ENCODE measurements at regions not wholly inside any gene's neighbourhood (a gene's known extent, or its start where the extent isn't known, plus 50 kb on each side); places are given as distances from the start of the nearest gene placed in this dataset.

GRCh38 chr2:143875295-143876233 is 644.4 kb downstream of the ZEB2 start:
- no peak for ATAC-seq
- CTCF ChIA-PET, result no interaction called here
- H3K4me1 Mint-ChIP-seq (ENCODE audit: low read depth), result no peaks in the 10 kb centered on the region
- H3K4me3 Mint-ChIP-seq, result no peak overlapping the region
- no peak overlapping the region for H3K27ac Mint-ChIP-seq
- H3K36me3 Mint-ChIP-seq (ENCODE audit: low read depth), result no peaks in the 10 kb centered on the region
- H3K9me3 Mint-ChIP-seq (ENCODE audit: insufficient read depth), result peaks cover 1% of the 10 kb centered on the region
- POLR2A ChIA-PET, result no interaction called here
- H3K27me3 Mint-ChIP-seq (ENCODE audit: low read depth), result no peaks in the 10 kb centered on the region
- DNase-seq, result no peak

- Mint-ChIP-seq H3K9me3 (ENCODE audit: insufficient read depth) (peaks cover 5% of the 10 kb centered on the region), H3K27ac (no peak overlapping the region), H3K4me1 (ENCODE audit: low read depth) (no peaks in the 10 kb centered on the region), H3K36me3 (ENCODE audit: low read depth) (no peaks in the 10 kb centered on the region), H3K27me3 (ENCODE audit: low read depth) (no peaks in the 10 kb centered on the region), H3K4me3 (no peak overlapping the region)
- ATAC-seq, result no peak
- ChIA-PET CTCF (no interaction called here), POLR2A (no interaction called here)
- DNase-seq, result no peak
These were observed 646.0 kb downstream of the ZEB2 start for GRCh38 chr2:143873886-143874285.

DNA sequence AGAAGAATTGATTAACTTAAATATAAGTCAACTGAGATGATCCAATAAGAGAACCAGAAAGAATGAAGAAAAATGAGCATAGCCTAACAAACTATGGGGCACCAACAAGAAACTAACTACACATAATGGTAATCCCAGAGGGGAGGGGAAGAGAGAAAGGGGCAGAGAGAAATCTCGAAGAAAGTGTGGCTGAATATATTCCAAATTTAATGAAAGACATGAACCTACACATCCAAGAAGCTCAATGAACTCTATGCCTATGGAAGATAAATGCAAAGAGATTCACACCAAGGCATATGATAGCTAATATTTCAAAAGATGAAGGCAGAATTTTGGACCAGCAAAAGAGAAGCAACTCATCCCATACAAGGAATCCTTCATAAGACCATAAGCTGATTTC is 649.2 kb downstream of the ZEB2 start:
- H3K4me1 Mint-ChIP-seq (ENCODE audit: low read depth), result no peaks in the 10 kb centered on the region
- ChIA-PET CTCF (no interaction called here), POLR2A (no interaction called here)
- no peak overlapping the region for H3K4me3 Mint-ChIP-seq
- H3K27ac Mint-ChIP-seq, result no peak overlapping the region
- DNase-seq (no peak), ATAC-seq (no peak)
- H3K9me3 Mint-ChIP-seq (ENCODE audit: insufficient read depth), result peaks cover 5% of the 10 kb centered on the region
- no peaks in the 10 kb centered on the region for H3K36me3 Mint-ChIP-seq (ENCODE audit: low read depth)
- H3K27me3 Mint-ChIP-seq (ENCODE audit: low read depth), result no peaks in the 10 kb centered on the region

DNA sequence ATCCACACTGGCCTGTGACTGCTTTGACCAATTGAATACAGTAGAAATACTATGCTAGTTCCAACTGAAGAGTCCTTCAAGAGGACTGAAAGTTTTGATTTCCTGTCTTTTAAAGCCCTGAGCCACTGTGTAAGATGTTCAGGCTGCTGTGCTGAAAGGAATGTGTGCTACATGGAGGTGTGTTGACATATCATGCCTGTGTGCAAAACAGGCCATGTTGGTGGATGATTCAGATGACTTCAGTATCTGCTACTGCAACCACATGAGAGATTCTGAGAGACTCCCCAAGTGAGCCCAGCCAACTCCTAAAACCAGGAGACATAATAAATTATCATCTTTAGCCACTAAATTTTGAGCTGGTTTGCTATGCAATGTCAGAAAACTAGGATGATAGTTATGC is 662.9 kb downstream of the ZEB2 start:
- POLR2A ChIA-PET, result no interaction called here
- no peaks in the 10 kb centered on the region for H3K4me1 Mint-ChIP-seq (ENCODE audit: low read depth)
- H3K4me3 Mint-ChIP-seq, result no peak overlapping the region
- CTCF ChIA-PET, result no interaction called here
- no peaks in the 10 kb centered on the region for H3K36me3 Mint-ChIP-seq (ENCODE audit: low read depth)
- DNase-seq (no peak), ATAC-seq (no peak)
- no peak overlapping the region for H3K27ac Mint-ChIP-seq
- H3K9me3 Mint-ChIP-seq (ENCODE audit: insufficient read depth), result peaks cover 4% of the 10 kb centered on the region
- H3K27me3 Mint-ChIP-seq (ENCODE audit: low read depth), result peaks cover 9% of the 10 kb centered on the region

DNA sequence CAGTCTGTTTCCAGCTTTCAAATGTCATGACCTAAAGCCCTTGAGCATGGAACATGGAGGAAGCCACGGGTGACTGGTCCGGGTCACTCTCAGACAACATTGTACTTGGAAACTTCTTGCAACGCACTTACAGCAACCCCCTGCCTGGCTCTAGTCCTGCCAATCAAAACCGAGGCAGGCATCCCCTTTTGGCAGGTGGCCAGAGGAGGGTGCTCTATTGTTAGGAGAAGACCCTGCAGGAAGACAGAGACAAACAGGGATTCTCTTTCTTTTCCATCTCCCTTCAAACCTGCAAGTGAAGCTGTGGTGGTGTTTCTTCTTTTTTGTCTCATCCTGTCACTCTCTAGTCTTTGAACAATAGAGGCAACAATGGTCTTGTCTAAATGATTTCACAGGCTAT is 667.2 kb downstream of the ZEB2 start:
- ChIA-PET POLR2A (interaction anchor here (0.6 kb wide), 1 partner anchor 1209 kb away, joined by 3 read pairs; no protein-coding TSS in a partner anchor), CTCF (no interaction called here)
- no peak overlapping the region for H3K27ac Mint-ChIP-seq
- ATAC-seq (no peak), DNase-seq (no peak)
- peaks cover 16% of the 10 kb centered on the region for H3K27me3 Mint-ChIP-seq (ENCODE audit: low read depth)
- no peak overlapping the region for H3K4me3 Mint-ChIP-seq
- no peaks in the 10 kb centered on the region for H3K4me1 Mint-ChIP-seq (ENCODE audit: low read depth)
- no peaks in the 10 kb centered on the region for H3K36me3 Mint-ChIP-seq (ENCODE audit: low read depth)
- no peaks in the 10 kb centered on the region for H3K9me3 Mint-ChIP-seq (ENCODE audit: insufficient read depth)

- DNase-seq (no peak), ATAC-seq (no peak)
- Mint-ChIP-seq H3K4me1 (ENCODE audit: low read depth) (no peaks in the 10 kb centered on the region), H3K9me3 (ENCODE audit: insufficient read depth) (no peaks in the 10 kb centered on the region), H3K27me3 (ENCODE audit: low read depth) (peaks cover 20% of the 10 kb centered on the region), H3K4me3 (no peak overlapping the region), H3K27ac (no peak overlapping the region), H3K36me3 (ENCODE audit: low read depth) (no peaks in the 10 kb centered on the region)
- POLR2A ChIA-PET, result no interaction called here
- CTCF ChIA-PET, result no interaction called here
These were observed 669.8 kb downstream of the ZEB2 start for GRCh38 chr2:143850084-143850483.

- POLR2A ChIA-PET, result no interaction called here
- no peak overlapping the region for H3K27ac Mint-ChIP-seq
- DNase-seq, result no peak
- CTCF ChIA-PET, result no interaction called here
- no peaks in the 10 kb centered on the region for H3K9me3 Mint-ChIP-seq (ENCODE audit: insufficient read depth)
- no peak for ATAC-seq
- H3K36me3 Mint-ChIP-seq (ENCODE audit: low read depth), result no peaks in the 10 kb centered on the region
- H3K27me3 Mint-ChIP-seq (ENCODE audit: low read depth), result peaks cover 16% of the 10 kb centered on the region
- no peaks in the 10 kb centered on the region for H3K4me1 Mint-ChIP-seq (ENCODE audit: low read depth)
- no peak overlapping the region for H3K4me3 Mint-ChIP-seq
These were observed 672.7 kb downstream of the ZEB2 start for GRCh38 chr2:143847257-143847656.

DNA sequence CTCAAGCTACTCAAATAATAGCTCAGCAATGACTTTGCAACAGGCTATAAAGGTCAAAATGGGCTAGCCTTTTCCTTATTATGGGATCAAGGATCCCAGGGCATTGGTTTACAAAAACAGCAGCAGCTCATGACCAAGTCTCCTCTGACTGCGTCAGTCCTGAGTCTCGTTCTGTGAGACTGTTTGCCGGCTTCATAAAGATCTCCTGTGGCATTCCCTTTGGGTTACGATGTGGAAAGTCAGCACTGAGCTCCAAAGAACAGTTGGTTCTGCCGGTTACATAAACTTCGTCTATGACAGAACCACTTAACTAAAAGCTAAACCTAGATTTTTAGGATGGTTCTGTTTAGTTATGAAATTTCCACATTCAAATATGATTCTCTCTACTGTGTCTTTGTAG is 674.9 kb downstream of the ZEB2 start:
- ChIA-PET CTCF (interaction anchor here (1.0 kb wide), 1 partner anchor 14 kb away, joined by 3 read pairs; no protein-coding TSS in a partner anchor), POLR2A (no interaction called here)
- H3K27ac Mint-ChIP-seq, result no peak overlapping the region
- H3K4me1 Mint-ChIP-seq (ENCODE audit: low read depth), result no peaks in the 10 kb centered on the region
- no peak for DNase-seq
- H3K36me3 Mint-ChIP-seq (ENCODE audit: low read depth), result no peaks in the 10 kb centered on the region
- no peak overlapping the region for H3K4me3 Mint-ChIP-seq
- H3K27me3 Mint-ChIP-seq (ENCODE audit: low read depth), result peaks cover 13% of the 10 kb centered on the region
- H3K9me3 Mint-ChIP-seq (ENCODE audit: insufficient read depth), result no peaks in the 10 kb centered on the region
- ATAC-seq, result no peak

- ChIA-PET CTCF (no interaction called here), POLR2A (interaction anchor here (0.6 kb wide), 1 partner anchor 1322 kb away, joined by 3 read pairs; no protein-coding TSS in a partner anchor)
- Mint-ChIP-seq H3K27ac (no peak overlapping the region), H3K4me1 (ENCODE audit: low read depth) (no peaks in the 10 kb centered on the region), H3K27me3 (ENCODE audit: low read depth) (peaks cover 13% of the 10 kb centered on the region), H3K36me3 (ENCODE audit: low read depth) (no peaks in the 10 kb centered on the region), H3K4me3 (no peak overlapping the region), H3K9me3 (ENCODE audit: insufficient read depth) (no peaks in the 10 kb centered on the region)
- no peak for DNase-seq
- ATAC-seq, result no peak
These were observed 676.2 kb downstream of the ZEB2 start for GRCh38 chr2:143843686-143844085.

DNA sequence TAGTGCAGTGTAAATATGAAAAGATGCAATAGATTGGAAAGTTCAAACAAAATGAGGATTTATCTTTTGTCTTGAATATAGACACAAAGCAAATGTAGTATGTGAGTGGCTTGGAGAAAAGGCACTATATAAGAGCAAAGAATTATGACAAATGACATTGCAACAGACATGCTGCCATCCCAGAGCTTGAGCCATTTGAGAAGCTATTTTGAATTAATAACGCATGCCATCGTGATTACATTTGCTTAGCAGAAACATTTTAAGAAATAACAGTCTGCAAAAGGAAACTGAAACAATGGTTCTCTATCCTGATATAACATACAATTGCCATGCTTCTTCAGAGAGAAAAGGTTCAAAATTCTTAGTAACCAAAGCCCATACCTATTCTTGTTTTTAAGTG is 677.1 kb downstream of the ZEB2 start:
- Mint-ChIP-seq H3K27ac (no peak overlapping the region), H3K9me3 (ENCODE audit: insufficient read depth) (no peaks in the 10 kb centered on the region), H3K4me3 (no peak overlapping the region), H3K4me1 (ENCODE audit: low read depth) (no peaks in the 10 kb centered on the region), H3K27me3 (ENCODE audit: low read depth) (peaks cover 9% of the 10 kb centered on the region), H3K36me3 (ENCODE audit: low read depth) (no peaks in the 10 kb centered on the region)
- CTCF ChIA-PET, result no interaction called here
- DNase-seq (no peak), ATAC-seq (no peak)
- POLR2A ChIA-PET, result no interaction called here

GRCh38 chr2:143841935-143842334 is 678.0 kb downstream of the ZEB2 start:
- POLR2A ChIA-PET, result no interaction called here
- Mint-ChIP-seq H3K36me3 (ENCODE audit: low read depth) (no peaks in the 10 kb centered on the region), H3K27me3 (ENCODE audit: low read depth) (peaks cover 6% of the 10 kb centered on the region), H3K4me3 (no peak overlapping the region), H3K9me3 (ENCODE audit: insufficient read depth) (no peaks in the 10 kb centered on the region), H3K27ac (no peak overlapping the region), H3K4me1 (ENCODE audit: low read depth) (no peaks in the 10 kb centered on the region)
- DNase-seq, result no peak
- ATAC-seq, result no peak
- CTCF ChIA-PET, result no interaction called here

- Mint-ChIP-seq H3K4me1 (ENCODE audit: low read depth) (no peaks in the 10 kb centered on the region), H3K4me3 (no peak overlapping the region), H3K27ac (no peak overlapping the region), H3K9me3 (ENCODE audit: insufficient read depth) (no peaks in the 10 kb centered on the region), H3K36me3 (ENCODE audit: low read depth) (no peaks in the 10 kb centered on the region), H3K27me3 (ENCODE audit: low read depth) (peaks cover 5% of the 10 kb centered on the region)
- ChIA-PET POLR2A (no interaction called here), CTCF (no interaction called here)
- ATAC-seq (no peak), DNase-seq (no peak)
These were observed 679.3 kb downstream of the ZEB2 start for GRCh38 chr2:143840601-143841000.

DNA sequence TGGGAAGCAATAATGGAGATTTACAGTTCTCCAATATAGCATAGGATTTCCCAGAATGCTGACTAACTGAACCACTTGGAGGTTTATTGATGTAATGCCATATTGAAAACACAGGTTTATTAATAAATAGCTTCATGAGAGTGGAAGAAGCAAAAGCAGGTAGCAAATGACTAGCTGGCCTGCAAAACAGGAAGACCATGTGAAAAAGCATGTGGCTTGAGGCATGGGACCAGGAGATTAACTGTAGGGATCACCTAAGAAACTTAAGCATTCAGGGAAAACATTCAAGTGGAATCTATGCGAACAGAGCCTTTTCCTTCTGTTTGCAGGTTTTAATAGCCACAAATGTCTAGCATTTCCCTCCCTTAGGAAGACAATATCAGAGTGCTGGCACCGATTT is 679.7 kb downstream of the ZEB2 start:
- Mint-ChIP-seq H3K4me3 (no peak overlapping the region), H3K27ac (no peak overlapping the region), H3K36me3 (ENCODE audit: low read depth) (no peaks in the 10 kb centered on the region), H3K4me1 (ENCODE audit: low read depth) (no peaks in the 10 kb centered on the region), H3K9me3 (ENCODE audit: insufficient read depth) (no peaks in the 10 kb centered on the region), H3K27me3 (ENCODE audit: low read depth) (peaks cover 5% of the 10 kb centered on the region)
- CTCF ChIA-PET, result no interaction called here
- DNase-seq, result no peak
- ATAC-seq, result no peak
- POLR2A ChIA-PET, result no interaction called here
